ENCODE measurements at regions not wholly inside any gene's neighbourhood (a gene's known extent, or its start where the extent isn't known, plus 50 kb on each side); places are given as distances from the start of the nearest gene placed in this dataset.

DNA sequence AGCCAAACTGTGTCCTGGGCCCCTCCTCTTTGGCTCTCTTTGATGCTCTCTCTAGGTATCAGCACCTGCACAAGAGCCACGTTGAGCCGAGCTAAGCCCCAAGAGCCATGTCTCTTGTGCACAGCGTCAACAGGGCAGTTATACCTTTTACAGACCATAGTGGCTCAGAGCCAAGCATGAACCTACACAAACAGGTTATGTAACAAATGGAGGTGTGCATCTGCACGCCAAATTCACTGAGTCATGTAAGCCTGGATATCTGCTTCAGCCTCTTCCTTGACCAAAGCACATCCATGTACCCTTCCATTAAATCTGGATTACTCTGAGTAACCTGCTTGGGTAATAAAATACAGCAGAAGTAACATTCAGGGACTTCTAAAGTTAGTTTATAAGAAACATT lies 509.7 kb downstream of the NAV3 start:
- no peak for TF ChIP-seq E2F6 (IDR thresholded peaks at IDR 0.05; ENCODE audit: borderline replicate concordance, low read depth)
- TF ChIP-seq JUN (IDR thresholded peaks at IDR 0.05) = no peak
- no peak for TF ChIP-seq MAX (IDR thresholded peaks at IDR 0.05)
- no peak for TF ChIP-seq PHF8 (IDR thresholded peaks at IDR 0.05; ENCODE audit: borderline replicate concordance, low read depth)
- no peak for TF ChIP-seq SMC3 (IDR thresholded peaks at IDR 0.05)
- TF ChIP-seq, protein P1, sequence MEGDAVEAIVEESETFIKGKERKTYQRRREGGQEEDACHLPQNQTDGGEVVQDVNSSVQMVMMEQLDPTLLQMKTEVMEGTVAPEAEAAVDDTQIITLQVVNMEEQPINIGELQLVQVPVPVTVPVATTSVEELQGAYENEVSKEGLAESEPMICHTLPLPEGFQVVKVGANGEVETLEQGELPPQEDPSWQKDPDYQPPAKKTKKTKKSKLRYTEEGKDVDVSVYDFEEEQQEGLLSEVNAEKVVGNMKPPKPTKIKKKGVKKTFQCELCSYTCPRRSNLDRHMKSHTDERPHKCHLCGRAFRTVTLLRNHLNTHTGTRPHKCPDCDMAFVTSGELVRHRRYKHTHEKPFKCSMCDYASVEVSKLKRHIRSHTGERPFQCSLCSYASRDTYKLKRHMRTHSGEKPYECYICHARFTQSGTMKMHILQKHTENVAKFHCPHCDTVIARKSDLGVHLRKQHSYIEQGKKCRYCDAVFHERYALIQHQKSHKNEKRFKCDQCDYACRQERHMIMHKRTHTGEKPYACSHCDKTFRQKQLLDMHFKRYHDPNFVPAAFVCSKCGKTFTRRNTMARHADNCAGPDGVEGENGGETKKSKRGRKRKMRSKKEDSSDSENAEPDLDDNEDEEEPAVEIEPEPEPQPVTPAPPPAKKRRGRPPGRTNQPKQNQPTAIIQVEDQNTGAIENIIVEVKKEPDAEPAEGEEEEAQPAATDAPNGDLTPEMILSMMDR (IDR thresholded peaks at IDR 0.05) = no peak
- no peak for TF ChIP-seq ESRRA (IDR thresholded peaks at IDR 0.05; ENCODE audit: borderline replicate concordance, low read length)
- no peak for TF ChIP-seq MAFK (IDR thresholded peaks at IDR 0.05; ENCODE audit: partially characterized antibody)
- TF ChIP-seq EP300 (IDR thresholded peaks at IDR 0.05) = no peak
- TF ChIP-seq, protein P2, sequence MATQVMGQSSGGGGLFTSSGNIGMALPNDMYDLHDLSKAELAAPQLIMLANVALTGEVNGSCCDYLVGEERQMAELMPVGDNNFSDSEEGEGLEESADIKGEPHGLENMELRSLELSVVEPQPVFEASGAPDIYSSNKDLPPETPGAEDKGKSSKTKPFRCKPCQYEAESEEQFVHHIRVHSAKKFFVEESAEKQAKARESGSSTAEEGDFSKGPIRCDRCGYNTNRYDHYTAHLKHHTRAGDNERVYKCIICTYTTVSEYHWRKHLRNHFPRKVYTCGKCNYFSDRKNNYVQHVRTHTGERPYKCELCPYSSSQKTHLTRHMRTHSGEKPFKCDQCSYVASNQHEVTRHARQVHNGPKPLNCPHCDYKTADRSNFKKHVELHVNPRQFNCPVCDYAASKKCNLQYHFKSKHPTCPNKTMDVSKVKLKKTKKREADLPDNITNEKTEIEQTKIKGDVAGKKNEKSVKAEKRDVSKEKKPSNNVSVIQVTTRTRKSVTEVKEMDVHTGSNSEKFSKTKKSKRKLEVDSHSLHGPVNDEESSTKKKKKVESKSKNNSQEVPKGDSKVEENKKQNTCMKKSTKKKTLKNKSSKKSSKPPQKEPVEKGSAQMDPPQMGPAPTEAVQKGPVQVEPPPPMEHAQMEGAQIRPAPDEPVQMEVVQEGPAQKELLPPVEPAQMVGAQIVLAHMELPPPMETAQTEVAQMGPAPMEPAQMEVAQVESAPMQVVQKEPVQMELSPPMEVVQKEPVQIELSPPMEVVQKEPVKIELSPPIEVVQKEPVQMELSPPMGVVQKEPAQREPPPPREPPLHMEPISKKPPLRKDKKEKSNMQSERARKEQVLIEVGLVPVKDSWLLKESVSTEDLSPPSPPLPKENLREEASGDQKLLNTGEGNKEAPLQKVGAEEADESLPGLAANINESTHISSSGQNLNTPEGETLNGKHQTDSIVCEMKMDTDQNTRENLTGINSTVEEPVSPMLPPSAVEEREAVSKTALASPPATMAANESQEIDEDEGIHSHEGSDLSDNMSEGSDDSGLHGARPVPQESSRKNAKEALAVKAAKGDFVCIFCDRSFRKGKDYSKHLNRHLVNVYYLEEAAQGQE (IDR thresholded peaks at IDR 0.05) = no peak
- no peak for TF ChIP-seq POLR2AphosphoS2 (conservative IDR thresholded peaks at IDR 0.05; ENCODE audit: low read length)
- TF ChIP-seq RCOR1 (IDR thresholded peaks at IDR 0.05; ENCODE audit: low read depth, low read length) = no peak
- TF ChIP-seq GATA3 (IDR thresholded peaks at IDR 0.05; ENCODE audit: borderline replicate concordance) = no peak
